ENCODE measurements at regions not wholly inside any gene's neighbourhood (a gene's known extent, or its start where the extent isn't known, plus 50 kb on each side); places are given as distances from the start of the nearest gene placed in this dataset.

DNA sequence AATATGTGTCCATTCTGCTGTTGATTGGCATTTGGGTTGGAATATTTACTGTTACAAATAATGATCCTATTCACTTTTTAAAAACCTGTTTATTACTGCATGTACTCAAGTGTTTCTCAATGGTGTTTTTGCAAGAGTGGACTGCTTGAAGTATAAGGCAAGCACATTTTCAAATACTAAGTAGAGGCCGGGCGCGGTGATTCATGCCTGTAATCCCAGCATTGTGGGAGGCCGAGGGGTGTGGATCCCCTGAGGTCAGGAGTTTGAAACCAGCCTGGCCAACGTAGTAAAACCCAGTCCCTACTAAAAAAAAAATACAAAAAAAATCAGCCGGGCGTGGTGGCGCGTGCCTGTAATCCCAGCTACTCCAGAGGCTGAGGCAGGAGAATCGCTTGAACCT lies 276.9 kb upstream of the ADGRL4 start:
- 100% methylated on average over 9 of the region's 10 CpGs for WGBS (ENCODE audit: insufficient coverage)
- Histone ChIP-seq H4K20me1 (ENCODE audit: insufficient read depth, low read length) (no peaks in the 10 kb centered on the region), H3K36me3 (replicated peaks in 1 of 2; ENCODE audit: control insufficient read depth in 1 of 2, insufficient read depth in 2 of 2, low read length in 2 of 2) (no peaks in the 10 kb centered on the region), H3K9ac (ENCODE audit: insufficient read depth, low read length, poor library complexity, severe bottlenecking) (no peak overlapping the region), H3K27me3 (ENCODE audit: control insufficient read depth in 2 of 2, insufficient read depth in 2 of 2, low read length in 2 of 2) (no peaks in the 10 kb centered on the region), H3K4me1 (ENCODE audit: control insufficient read depth in 1 of 2, insufficient read depth in 2 of 2, low read length in 2 of 2) (no peaks in the 10 kb centered on the region), H3K27ac (ENCODE audit: low read depth in 1 of 2, low read length in 2 of 2) (no peak overlapping the region), H3K79me2 (ENCODE audit: insufficient read depth, low read length) (no peaks in the 10 kb centered on the region), H2AFZ (ENCODE audit: insufficient read depth, low read depth, low read length, poor library complexity, severe bottlenecking) (no peak overlapping the region), H3K9me3 (replicated peaks in 1 of 2; ENCODE audit: control insufficient read depth in 1 of 2, insufficient read depth in 1 of 2, low read length in 2 of 2) (no peaks in the 10 kb centered on the region), H3K4me2 (replicated peaks; ENCODE audit: extremely low read depth, low read length, poor library complexity, severe bottlenecking) (no peak overlapping the region), H3K4me3 (replicated peaks in 1 of 3; ENCODE audit: low read depth in 2 of 3, low read length in 3 of 3) (no peak overlapping the region)
- H3K4me3 Mint-ChIP-seq, result no peak overlapping the region
- no peaks in the 10 kb centered on the region for H3K36me3 Mint-ChIP-seq
- intact Hi-C loops (cut with micrococcal nuclease), result no loop called here
- no peak for DNase-seq
- no peaks in the 10 kb centered on the region for H3K4me1 Mint-ChIP-seq
- H3K9me3 Mint-ChIP-seq, result peaks cover 0 to 9% (median 2%) of the 10 kb centered on the region in 7 donors
- no peaks in the 10 kb centered on the region for H3K27me3 Mint-ChIP-seq (ENCODE audit: low read depth in 3 of 3)
- no peak overlapping the region for H3K27ac Mint-ChIP-seq
- TF ChIP-seq, protein P1, sequence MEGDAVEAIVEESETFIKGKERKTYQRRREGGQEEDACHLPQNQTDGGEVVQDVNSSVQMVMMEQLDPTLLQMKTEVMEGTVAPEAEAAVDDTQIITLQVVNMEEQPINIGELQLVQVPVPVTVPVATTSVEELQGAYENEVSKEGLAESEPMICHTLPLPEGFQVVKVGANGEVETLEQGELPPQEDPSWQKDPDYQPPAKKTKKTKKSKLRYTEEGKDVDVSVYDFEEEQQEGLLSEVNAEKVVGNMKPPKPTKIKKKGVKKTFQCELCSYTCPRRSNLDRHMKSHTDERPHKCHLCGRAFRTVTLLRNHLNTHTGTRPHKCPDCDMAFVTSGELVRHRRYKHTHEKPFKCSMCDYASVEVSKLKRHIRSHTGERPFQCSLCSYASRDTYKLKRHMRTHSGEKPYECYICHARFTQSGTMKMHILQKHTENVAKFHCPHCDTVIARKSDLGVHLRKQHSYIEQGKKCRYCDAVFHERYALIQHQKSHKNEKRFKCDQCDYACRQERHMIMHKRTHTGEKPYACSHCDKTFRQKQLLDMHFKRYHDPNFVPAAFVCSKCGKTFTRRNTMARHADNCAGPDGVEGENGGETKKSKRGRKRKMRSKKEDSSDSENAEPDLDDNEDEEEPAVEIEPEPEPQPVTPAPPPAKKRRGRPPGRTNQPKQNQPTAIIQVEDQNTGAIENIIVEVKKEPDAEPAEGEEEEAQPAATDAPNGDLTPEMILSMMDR (IDR thresholded peaks at IDR 0.05), result no peak

DNA sequence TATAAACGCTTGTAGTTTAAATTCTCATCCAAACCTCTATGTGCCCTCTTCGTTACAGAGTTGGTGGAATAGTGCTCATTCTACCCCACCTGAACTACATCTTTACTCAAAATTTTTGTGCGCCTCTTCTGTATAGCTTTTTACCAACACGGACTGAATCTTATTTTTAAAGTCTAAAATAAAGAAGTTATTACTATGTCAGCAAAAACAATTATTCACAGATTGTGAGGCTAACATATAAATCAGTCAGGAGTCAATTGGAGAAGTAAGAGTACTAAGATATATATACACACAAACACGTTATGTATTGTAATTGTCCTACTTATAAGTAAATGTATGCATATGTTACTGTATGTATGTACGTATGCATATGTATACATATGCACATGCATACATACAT lies 274.9 kb upstream of the ADGRL4 start:
- WGBS (ENCODE audit: insufficient coverage), result no CpG with 5 or more reads among the region's 6 CpGs
- Histone ChIP-seq H3K9me3 (replicated peaks in 1 of 2; ENCODE audit: control insufficient read depth in 1 of 2, insufficient read depth in 1 of 2, low read length in 2 of 2) (no peaks in the 10 kb centered on the region), H3K4me3 (replicated peaks in 1 of 3; ENCODE audit: low read depth in 2 of 3, low read length in 3 of 3) (no peak overlapping the region), H3K4me2 (replicated peaks; ENCODE audit: extremely low read depth, low read length, poor library complexity, severe bottlenecking) (no peak overlapping the region), H3K4me1 (ENCODE audit: control insufficient read depth in 1 of 2, insufficient read depth in 2 of 2, low read length in 2 of 2) (no peaks in the 10 kb centered on the region), H3K9ac (ENCODE audit: insufficient read depth, low read length, poor library complexity, severe bottlenecking) (no peak overlapping the region), H3K36me3 (replicated peaks in 1 of 2; ENCODE audit: control insufficient read depth in 1 of 2, insufficient read depth in 2 of 2, low read length in 2 of 2) (no peaks in the 10 kb centered on the region), H4K20me1 (ENCODE audit: insufficient read depth, low read length) (no peaks in the 10 kb centered on the region), H3K79me2 (ENCODE audit: insufficient read depth, low read length) (no peaks in the 10 kb centered on the region), H3K27ac (ENCODE audit: low read depth in 1 of 2, low read length in 2 of 2) (no peak overlapping the region), H2AFZ (ENCODE audit: insufficient read depth, low read depth, low read length, poor library complexity, severe bottlenecking) (no peak overlapping the region), H3K27me3 (ENCODE audit: control insufficient read depth in 2 of 2, insufficient read depth in 2 of 2, low read length in 2 of 2) (no peaks in the 10 kb centered on the region)
- no peak overlapping the region for H3K27ac Mint-ChIP-seq
- H3K4me3 Mint-ChIP-seq, result no peak overlapping the region
- peaks cover 0 to 12% (median 2%) of the 10 kb centered on the region in 7 donors for H3K9me3 Mint-ChIP-seq
- DNase-seq, result no peak
- TF ChIP-seq, protein P1 (IDR thresholded peaks at IDR 0.05), result no peak
- no peaks in the 10 kb centered on the region for H3K4me1 Mint-ChIP-seq
- intact Hi-C loops (cut with micrococcal nuclease), result no loop called here
- H3K27me3 Mint-ChIP-seq (ENCODE audit: low read depth in 3 of 3), result no peaks in the 10 kb centered on the region
- H3K36me3 Mint-ChIP-seq, result no peaks in the 10 kb centered on the region
